ENCODE measurements at regions not wholly inside any gene's neighbourhood (a gene's known extent, or its start where the extent isn't known, plus 50 kb on each side); places are given as distances from the start of the nearest gene placed in this dataset.

DNA sequence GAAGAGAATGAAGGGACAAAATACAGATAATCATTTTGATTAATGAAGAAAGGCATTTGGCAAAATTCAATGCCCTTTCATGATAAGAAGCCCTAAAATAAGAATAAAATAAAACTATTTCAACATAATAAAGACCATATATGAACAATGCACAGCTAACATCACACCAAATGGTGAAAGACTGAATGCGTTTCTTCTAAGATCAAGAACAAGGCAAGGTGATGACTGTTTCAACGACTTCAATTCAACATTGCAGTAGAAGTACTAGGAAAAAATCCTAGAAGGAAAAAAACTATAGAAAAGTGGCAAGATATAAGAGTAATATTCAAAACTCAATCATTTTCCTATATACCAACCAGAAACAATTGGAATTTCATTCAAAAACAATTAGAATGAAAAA lies 280.1 kb upstream of the GRM7 start:
- TF ChIP-seq POLR2A (IDR thresholded peaks at IDR 0.05; ENCODE audit: low read depth) (no peak), EP300 (IDR thresholded peaks at IDR 0.05) (no peak)
- TF ChIP-seq, protein P1, sequence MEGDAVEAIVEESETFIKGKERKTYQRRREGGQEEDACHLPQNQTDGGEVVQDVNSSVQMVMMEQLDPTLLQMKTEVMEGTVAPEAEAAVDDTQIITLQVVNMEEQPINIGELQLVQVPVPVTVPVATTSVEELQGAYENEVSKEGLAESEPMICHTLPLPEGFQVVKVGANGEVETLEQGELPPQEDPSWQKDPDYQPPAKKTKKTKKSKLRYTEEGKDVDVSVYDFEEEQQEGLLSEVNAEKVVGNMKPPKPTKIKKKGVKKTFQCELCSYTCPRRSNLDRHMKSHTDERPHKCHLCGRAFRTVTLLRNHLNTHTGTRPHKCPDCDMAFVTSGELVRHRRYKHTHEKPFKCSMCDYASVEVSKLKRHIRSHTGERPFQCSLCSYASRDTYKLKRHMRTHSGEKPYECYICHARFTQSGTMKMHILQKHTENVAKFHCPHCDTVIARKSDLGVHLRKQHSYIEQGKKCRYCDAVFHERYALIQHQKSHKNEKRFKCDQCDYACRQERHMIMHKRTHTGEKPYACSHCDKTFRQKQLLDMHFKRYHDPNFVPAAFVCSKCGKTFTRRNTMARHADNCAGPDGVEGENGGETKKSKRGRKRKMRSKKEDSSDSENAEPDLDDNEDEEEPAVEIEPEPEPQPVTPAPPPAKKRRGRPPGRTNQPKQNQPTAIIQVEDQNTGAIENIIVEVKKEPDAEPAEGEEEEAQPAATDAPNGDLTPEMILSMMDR (IDR thresholded peaks at IDR 0.05) = no peak
